Heart left ventricle (tissue), 16 donors: ENCODE measurements at regions not wholly inside any gene's neighbourhood (a gene's known extent, or its start where the extent isn't known, plus 50 kb on each side); places are given as distances from the start of the nearest gene placed in this dataset.

Experiments
- ATAC-seq, 4 donors: fragments of 200-7000 bp; cut with Tn5 transposase; one replicate each; pipeline ENCODE4 v1.9.1; 2020 to 2022; ENCODE audit warnings: moderate library complexity in 4 of 4, mild to moderate bottlenecking in 3 of 4, moderate number of reproducible peaks in 1 of 4
- DNase-seq, 5 donors: peaks; one replicate each; pipeline ENCODE4 v3.0.0-alpha.2; 2020
- H3K27ac ChIP-seq, 12 donors: fragments of 200-600 bp; sonication (generic) in 4 of 12; one replicate each; pipeline versions ENCODE4 v1.5.0 to v1.8.0; 2016 to 2022; ENCODE audit warnings: mild to moderate bottlenecking in 2 of 12
- H3K27me3 ChIP-seq, 9 donors: fragments of 200-600 bp; sonication (generic) in 2 of 9; one replicate each; pipeline versions ENCODE4 v1.5.1 to v1.8.0; 2016 to 2022; ENCODE audit warnings: mild to moderate bottlenecking in 3 of 9
- H3K36me3 ChIP-seq, 9 donors: fragments of 200-600 bp; sonication (generic) in 2 of 9; one replicate each; pipeline versions ENCODE4 v1.5.0 to v1.8.0; 2018 to 2022; ENCODE audit warnings: mild to moderate bottlenecking in 2 of 9
- H3K4me1 ChIP-seq, 12 donors: fragments of 200-600 bp; sonication (generic) in 4 of 12; one replicate each; pipeline versions ENCODE4 v1.5.0 to v1.8.0; 2016 to 2022; ENCODE audit warnings: mild to moderate bottlenecking in 3 of 12
- H3K4me3 ChIP-seq, 12 donors: fragments of 200-600 bp; sonication (generic) in 4 of 12; one replicate each; pipeline versions ENCODE4 v1.5.0 to v1.8.0; 2017 to 2022; ENCODE audit warnings: mild to moderate bottlenecking in 9 of 12, moderate library complexity in 4 of 12
- H3K9me3 ChIP-seq, 12 donors: fragments of 200-600 bp; sonication (generic) in 4 of 12; one replicate each; pipeline versions ENCODE4 v1.5.0 to v1.8.0; 2016 to 2022; ENCODE audit warnings: mild to moderate bottlenecking in 1 of 12
- POLR2A ChIP-seq, 2 donors: fragments of 450-650 bp; IDR thresholded peaks; one replicate each; pipeline ENCODE4 v1.6.1; 2017; ENCODE audit warnings: antibody characterized with exemption in 2 of 2, mild to moderate bottlenecking in 2 of 2, moderate library complexity in 2 of 2
- WGBS, 4 donors: extraction: QIAGEN DNeasy Blood & Tissue Kit in 2 of 4; methylation state at CpG; one replicate each; pipeline versions ENCODE4 v1.1.5 to v1.1.7; 2013 to 2018; 5-methylcytosine and 5-hydroxymethylcytosine counted together
- intact Hi-C, 10 donors: fragments of 100-400 bp; cut with DNase I; formaldehyde crosslinking; loops; one replicate each; pipeline versions ENCODE4 v1.11.1 to v1.14.2; 2022
- TF ChIP-seq, protein P1 (sequence below), 12 donors: fragments of 200-600 bp; sonication (generic) in 4 of 12; IDR thresholded peaks; one replicate each; pipeline versions ENCODE4 v1.5.0 to v1.8.0; 2018 to 2022; ENCODE audit warnings: antibody characterized with exemption in 12 of 12, mild to moderate bottlenecking in 5 of 12
- donor health status: ischemic (EF 13 %, LVEDD 7.1; RV severe dilation, severe dysfunction).
- donor health status: healthy with polysubstance abuse.
- donor health status: DM: no; HTN: yes; CAD: no.
- donor health status: DM: no; HTN: no; CAD: no.
- donor health status: ischemic (EF 25% LVEDD 6.9; RV normal size, moderate dysfunction).
- donor health status: ischemic (EF 25% LVEDD 5.7; RV mildly dilated, moderate dysfunction).
- donor health status: healthy.
- donor health status: DM: yes; HTN: yes; CAD: no.
- donor health status: ischemic (EF 35%, LVEDD 5.7; RV mildly dilated, moderate dysfunction).
- donor health status: nonischemic (EF 11% LVEDD 7.7; RV severe dilation, severe dysfunction).
- donor health status: DM: yes; HTN: yes; CAD: no.
- donor health status: PGD.
- donor health status: ischemic (EF 29% LVEDD 5.4; RV normal size, mild dysfunction).
- donor health status: nonischemic (EF 23%, LVEDD 6.1; RV moderate dilation, normal function).

DNA sequence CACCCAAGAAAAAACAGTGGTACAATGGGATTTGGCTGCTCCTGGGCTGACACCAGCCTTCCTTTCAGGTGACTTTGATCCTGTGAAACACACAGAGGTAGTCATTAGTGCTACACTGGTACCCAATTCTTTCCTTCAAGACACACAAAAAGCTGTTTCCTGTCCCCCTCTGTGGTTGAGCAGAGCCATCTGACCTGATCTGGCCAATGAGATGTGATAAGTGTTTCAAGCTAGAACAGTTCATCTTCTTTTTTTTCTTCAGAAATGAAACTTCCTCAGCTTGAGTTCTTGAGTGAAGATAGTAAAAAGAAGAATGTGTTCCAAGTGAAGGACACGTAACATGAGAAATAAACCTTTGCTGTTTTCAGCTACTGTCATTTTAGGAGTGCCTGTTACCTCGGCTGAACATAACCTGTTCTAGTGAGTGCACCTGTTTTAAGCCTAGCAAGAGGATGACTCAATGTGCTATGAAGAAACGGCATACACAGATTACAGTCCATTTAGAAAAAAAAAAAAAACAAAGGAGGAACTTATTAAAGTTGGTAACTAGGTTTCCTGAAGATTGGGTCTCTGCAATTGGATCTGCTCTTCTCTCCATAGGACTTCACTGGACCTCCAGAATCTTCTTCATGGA, 287.8 kb downstream of the GAS1 start:
- 51 to 96% (median 81%) methylated on average over 3 of the region's 3 CpGs for WGBS, 4 donors
- Histone ChIP-seq H3K4me3 (no peak overlapping the region), H3K27ac (no peak overlapping the region), H3K4me1 (peaks cover 0 to 3% (median 0%) of the 10 kb centered on the region in 12 donors), H3K36me3 (no peaks in the 10 kb centered on the region), H3K9me3 (no peaks in the 10 kb centered on the region), H3K27me3 (peaks cover 0 to 6% (median 0%) of the 10 kb centered on the region in 9 donors)
- intact Hi-C loops = no loop called here
- TF ChIP-seq, protein P1, sequence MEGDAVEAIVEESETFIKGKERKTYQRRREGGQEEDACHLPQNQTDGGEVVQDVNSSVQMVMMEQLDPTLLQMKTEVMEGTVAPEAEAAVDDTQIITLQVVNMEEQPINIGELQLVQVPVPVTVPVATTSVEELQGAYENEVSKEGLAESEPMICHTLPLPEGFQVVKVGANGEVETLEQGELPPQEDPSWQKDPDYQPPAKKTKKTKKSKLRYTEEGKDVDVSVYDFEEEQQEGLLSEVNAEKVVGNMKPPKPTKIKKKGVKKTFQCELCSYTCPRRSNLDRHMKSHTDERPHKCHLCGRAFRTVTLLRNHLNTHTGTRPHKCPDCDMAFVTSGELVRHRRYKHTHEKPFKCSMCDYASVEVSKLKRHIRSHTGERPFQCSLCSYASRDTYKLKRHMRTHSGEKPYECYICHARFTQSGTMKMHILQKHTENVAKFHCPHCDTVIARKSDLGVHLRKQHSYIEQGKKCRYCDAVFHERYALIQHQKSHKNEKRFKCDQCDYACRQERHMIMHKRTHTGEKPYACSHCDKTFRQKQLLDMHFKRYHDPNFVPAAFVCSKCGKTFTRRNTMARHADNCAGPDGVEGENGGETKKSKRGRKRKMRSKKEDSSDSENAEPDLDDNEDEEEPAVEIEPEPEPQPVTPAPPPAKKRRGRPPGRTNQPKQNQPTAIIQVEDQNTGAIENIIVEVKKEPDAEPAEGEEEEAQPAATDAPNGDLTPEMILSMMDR (IDR thresholded peaks at IDR 0.05) = no peak
- TF ChIP-seq POLR2A (IDR thresholded peaks at IDR 0.05) = no peak
- DNase-seq (no peak), ATAC-seq (no peak)

DNA sequence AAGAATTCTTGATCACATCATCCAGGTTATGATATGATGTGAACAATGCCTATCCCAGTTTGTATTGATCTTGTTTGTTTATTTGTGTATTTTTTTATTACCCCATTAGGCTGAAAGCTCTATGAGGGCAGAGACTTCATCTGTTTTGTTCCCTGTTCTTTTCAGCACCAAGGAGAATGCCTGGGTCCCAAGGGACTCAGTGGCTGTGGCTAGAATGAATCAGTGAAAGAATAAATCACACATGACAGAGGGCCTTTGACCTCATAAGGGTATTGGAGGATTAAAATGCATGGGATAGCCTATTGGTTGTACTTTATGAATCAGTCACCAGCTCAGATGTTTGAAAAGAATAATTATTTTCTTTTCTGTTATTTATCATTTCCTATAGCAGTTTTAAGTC, 292.2 kb downstream of the GAS1 start:
- DNase-seq = no peak
- TF ChIP-seq POLR2A (IDR thresholded peaks at IDR 0.05) = no peak
- TF ChIP-seq, protein P1 (IDR thresholded peaks at IDR 0.05) = no peak
- ATAC-seq = no peak
- no peak overlapping the region for H3K4me3 ChIP-seq
- H3K4me1 ChIP-seq = no peaks in the 10 kb centered on the region
- intact Hi-C loops = no loop called here
- no peaks in the 10 kb centered on the region for H3K9me3 ChIP-seq
- no peaks in the 10 kb centered on the region for H3K36me3 ChIP-seq
- H3K27me3 ChIP-seq = no peaks in the 10 kb centered on the region
- H3K27ac ChIP-seq = no peak overlapping the region

DNA sequence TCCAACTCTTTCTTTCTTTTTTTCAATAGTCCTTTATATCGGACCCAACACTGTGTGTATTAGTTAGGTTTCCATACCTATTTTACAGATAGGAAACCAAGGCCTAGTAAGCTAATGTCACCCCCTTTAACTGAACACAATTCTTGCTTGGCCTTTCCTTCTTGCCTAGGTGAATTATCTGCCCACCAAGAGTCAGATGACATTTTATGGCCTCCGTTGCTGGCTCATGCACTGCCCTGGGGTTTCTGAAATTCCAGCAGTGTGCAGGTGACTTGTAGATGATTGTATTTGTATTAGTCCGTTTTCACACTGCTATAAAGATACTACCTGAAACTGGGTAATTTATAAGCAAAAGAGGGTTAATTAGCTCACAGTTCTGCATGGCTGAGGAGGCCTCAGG, 293.8 kb downstream of the GAS1 start:
- ATAC-seq (no peak), DNase-seq (no peak)
- no peak overlapping the region for H3K27ac ChIP-seq
- no peaks in the 10 kb centered on the region for H3K4me1 ChIP-seq
- 62 to 93% (median 74%) methylated on average over 3 of the region's 3 CpGs for WGBS, 4 donors
- intact Hi-C loops = no loop called here
- TF ChIP-seq POLR2A (IDR thresholded peaks at IDR 0.05) = no peak
- TF ChIP-seq, protein P1 (IDR thresholded peaks at IDR 0.05) = no peak
- no peaks in the 10 kb centered on the region for H3K27me3 ChIP-seq
- H3K36me3 ChIP-seq = no peaks in the 10 kb centered on the region
- no peak overlapping the region for H3K4me3 ChIP-seq
- H3K9me3 ChIP-seq = no peaks in the 10 kb centered on the region

GRCh38 chr9:86652736-86653135, 294.6 kb downstream of the GAS1 start:
- Histone ChIP-seq H3K4me3 (no peak overlapping the region), H3K27ac (no peak overlapping the region), H3K9me3 (no peaks in the 10 kb centered on the region), H3K27me3 (no peaks in the 10 kb centered on the region), H3K36me3 (no peaks in the 10 kb centered on the region), H3K4me1 (no peaks in the 10 kb centered on the region)
- WGBS, 4 donors = 81 to 86% (median 83%) methylated on average over 2 of the region's 2 CpGs
- ATAC-seq = no peak
- no peak for TF ChIP-seq POLR2A (IDR thresholded peaks at IDR 0.05)
- TF ChIP-seq, protein P1 (IDR thresholded peaks at IDR 0.05) = no peak
- no peak for DNase-seq
- intact Hi-C loops = no loop called here
